HEK293 (cell line): ENCODE measurements at regions not wholly inside any gene's neighbourhood (a gene's known extent, or its start where the extent isn't known, plus 50 kb on each side); places are given as distances from the start of the nearest gene placed in this dataset.

Experiments
- RBAK ChIP-seq: fragments of 450-650 bp; formaldehyde crosslinking; IDR thresholded peaks from 2 replicates; pipeline ENCODE4 v1.5.1; 2016; ENCODE audit warnings: missing biosample characterization, missing genetic modification characterization
- SETDB1 ChIP-seq: IDR thresholded peaks from one replicate; pipeline ENCODE4 v1.6.1; 2017; ENCODE audit warnings: mild to moderate bottlenecking, low read length, moderate library complexity, mixed read lengths; ENCODE audit not compliant: insufficient read length
- ZNF114 ChIP-seq: fragments of 450-650 bp; formaldehyde crosslinking; IDR thresholded peaks from 2 replicates; pipeline ENCODE4 v1.5.0; 2017; ENCODE audit warnings: missing biosample characterization, missing genetic modification characterization
- ZNF274 ChIP-seq, 2 experiments: fragments of 200-500 bp in 1 of 2; fragments of 450-650 bp in 1 of 2; sonication (Bioruptor generic) in 1 of 2; formaldehyde crosslinking in 1 of 2; IDR thresholded peaks; 2 replicates each; pipeline versions ENCODE4 v1.5.1 to v1.6.1; 2014 to 2016; ENCODE audit warnings: borderline replicate concordance in 1 of 2, inconsistent platforms in 1 of 2, low read length in 1 of 2, missing biosample characterization in 1 of 2, missing genetic modification characterization in 1 of 2
- ZNF350 ChIP-seq: fragments of 450-650 bp; formaldehyde crosslinking; IDR thresholded peaks from 2 replicates; pipeline ENCODE4 v1.5.0; 2017; ENCODE audit warnings: missing biosample characterization, mild to moderate bottlenecking, missing genetic modification characterization
- TF ChIP-seq, protein P1 (sequence below): fragments of 450-650 bp; formaldehyde crosslinking; IDR thresholded peaks from 2 replicates; pipeline ENCODE4 v1.5.1; 2016; ENCODE audit warnings: missing biosample characterization, missing genetic modification characterization
- TF ChIP-seq, protein P2 (sequence below): fragments of 450-650 bp; formaldehyde crosslinking; conservative IDR thresholded peaks from 2 replicates; pipeline ENCODE4 v1.5.1; 2016; ENCODE audit warnings: low read depth, missing biosample characterization, missing genetic modification characterization
- TF ChIP-seq, protein P3 (sequence below): fragments of 450-650 bp; formaldehyde crosslinking; IDR thresholded peaks from 2 replicates; pipeline ENCODE4 v1.5.1; 2016; ENCODE audit warnings: missing biosample characterization, missing genetic modification characterization

DNA sequence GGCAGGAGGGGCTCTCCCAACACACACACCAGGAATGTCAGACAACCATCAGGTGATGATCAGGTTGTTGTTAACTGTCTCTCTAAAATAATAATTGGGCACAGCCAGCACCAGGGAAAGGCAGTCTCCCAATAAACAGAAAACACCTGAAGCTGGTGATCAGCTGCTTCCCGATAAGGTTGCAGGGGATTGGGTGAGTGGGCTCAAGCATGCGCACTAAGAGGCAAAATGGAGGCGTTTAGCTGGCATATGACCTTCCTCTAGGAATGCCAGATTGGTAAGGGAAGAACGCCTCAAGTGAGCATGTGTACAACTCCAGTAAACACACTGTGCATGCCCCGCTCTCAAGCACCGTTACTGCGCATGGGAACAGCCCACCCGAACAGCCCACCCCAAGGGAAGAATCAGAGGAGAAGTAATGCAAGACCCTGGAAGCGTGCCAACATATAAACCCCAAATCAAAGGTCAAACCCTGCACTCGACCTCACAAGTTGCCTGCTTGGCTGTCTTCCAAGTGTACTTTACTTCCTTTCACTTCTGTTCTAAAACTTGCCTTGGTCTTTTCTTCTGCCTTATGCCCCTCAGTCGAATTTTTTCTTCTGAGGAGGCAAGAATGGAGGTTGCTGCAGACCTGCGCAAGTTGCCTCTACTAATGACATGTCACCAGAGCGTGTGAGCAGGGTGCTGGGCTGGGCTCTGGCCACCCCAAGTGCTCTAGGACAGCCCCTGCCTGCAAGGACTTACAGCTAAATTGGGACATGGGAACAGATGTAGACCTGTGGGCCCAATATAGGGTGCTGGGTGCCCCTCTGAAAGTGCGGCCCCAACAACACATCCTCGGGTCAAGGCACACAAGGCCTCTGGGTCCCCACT lies 200.8 kb downstream of the RHOU start:
- TF ChIP-seq, protein P1, sequence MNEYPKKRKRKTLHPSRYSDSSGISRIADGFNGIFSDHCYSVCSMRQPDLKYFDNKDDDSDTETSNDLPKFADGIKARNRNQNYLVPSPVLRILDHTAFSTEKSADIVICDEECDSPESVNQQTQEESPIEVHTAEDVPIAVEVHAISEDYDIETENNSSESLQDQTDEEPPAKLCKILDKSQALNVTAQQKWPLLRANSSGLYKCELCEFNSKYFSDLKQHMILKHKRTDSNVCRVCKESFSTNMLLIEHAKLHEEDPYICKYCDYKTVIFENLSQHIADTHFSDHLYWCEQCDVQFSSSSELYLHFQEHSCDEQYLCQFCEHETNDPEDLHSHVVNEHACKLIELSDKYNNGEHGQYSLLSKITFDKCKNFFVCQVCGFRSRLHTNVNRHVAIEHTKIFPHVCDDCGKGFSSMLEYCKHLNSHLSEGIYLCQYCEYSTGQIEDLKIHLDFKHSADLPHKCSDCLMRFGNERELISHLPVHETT (tag by site-specific recombination) = no peak
- TF ChIP-seq, protein P2, sequence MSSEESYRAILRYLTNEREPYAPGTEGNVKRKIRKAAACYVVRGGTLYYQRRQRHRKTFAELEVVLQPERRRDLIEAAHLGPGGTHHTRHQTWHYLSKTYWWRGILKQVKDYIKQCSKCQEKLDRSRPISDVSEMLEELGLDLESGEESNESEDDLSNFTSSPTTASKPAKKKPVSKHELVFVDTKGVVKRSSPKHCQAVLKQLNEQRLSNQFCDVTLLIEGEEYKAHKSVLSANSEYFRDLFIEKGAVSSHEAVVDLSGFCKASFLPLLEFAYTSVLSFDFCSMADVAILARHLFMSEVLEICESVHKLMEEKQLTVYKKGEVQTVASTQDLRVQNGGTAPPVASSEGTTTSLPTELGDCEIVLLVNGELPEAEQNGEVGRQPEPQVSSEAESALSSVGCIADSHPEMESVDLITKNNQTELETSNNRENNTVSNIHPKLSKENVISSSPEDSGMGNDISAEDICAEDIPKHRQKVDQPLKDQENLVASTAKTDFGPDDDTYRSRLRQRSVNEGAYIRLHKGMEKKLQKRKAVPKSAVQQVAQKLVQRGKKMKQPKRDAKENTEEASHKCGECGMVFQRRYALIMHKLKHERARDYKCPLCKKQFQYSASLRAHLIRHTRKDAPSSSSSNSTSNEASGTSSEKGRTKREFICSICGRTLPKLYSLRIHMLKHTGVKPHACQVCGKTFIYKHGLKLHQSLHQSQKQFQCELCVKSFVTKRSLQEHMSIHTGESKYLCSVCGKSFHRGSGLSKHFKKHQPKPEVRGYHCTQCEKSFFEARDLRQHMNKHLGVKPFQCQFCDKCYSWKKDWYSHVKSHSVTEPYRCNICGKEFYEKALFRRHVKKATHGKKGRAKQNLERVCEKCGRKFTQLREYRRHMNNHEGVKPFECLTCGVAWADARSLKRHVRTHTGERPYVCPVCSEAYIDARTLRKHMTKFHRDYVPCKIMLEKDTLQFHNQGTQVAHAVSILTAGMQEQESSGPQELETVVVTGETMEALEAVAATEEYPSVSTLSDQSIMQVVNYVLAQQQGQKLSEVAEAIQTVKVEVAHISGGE (tag by site-specific recombination) = no peak
- TF ChIP-seq ZNF274 (IDR thresholded peaks at IDR 0.05; ENCODE audit: low read length) (no peak), ZNF274 (tag by site-specific recombination; IDR thresholded peaks at IDR 0.05; ENCODE audit: borderline replicate concordance) (no peak), ZNF114 (no peak), ZNF350 (tag by site-specific recombination) (no peak), RBAK (tag by site-specific recombination) (no peak), SETDB1 (no peak)
- TF ChIP-seq, protein P3, sequence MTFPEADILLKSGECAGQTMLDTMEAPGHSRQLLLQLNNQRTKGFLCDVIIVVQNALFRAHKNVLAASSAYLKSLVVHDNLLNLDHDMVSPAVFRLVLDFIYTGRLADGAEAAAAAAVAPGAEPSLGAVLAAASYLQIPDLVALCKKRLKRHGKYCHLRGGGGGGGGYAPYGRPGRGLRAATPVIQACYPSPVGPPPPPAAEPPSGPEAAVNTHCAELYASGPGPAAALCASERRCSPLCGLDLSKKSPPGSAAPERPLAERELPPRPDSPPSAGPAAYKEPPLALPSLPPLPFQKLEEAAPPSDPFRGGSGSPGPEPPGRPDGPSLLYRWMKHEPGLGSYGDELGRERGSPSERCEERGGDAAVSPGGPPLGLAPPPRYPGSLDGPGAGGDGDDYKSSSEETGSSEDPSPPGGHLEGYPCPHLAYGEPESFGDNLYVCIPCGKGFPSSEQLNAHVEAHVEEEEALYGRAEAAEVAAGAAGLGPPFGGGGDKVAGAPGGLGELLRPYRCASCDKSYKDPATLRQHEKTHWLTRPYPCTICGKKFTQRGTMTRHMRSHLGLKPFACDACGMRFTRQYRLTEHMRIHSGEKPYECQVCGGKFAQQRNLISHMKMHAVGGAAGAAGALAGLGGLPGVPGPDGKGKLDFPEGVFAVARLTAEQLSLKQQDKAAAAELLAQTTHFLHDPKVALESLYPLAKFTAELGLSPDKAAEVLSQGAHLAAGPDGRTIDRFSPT = no peak
